Hypothalamus (tissue), 51 donors: ENCODE measurements at regions not wholly inside any gene's neighbourhood (a gene's known extent, or its start where the extent isn't known, plus 50 kb on each side); places are given as distances from the start of the nearest gene placed in this dataset.
A peak's percentile ranks its signal among the peaks of the same experiment; 100 is the strongest.

Experiments used
- DNase-seq, 51 donors: peaks; one replicate each; lab custom pipeline; 2025; lab: John Stamatoyannopoulos, UW

- no peak for DNase-seq
Measured at GRCh38 chr13:99893567-99893966, 78.0 kb downstream of the ZIC5 start.

- DNase-seq: no peak
Measured at GRCh38 chr13:99892866-99893504, 78.6 kb downstream of the ZIC5 start.

- peak in 1 of 51 donors; percentile 6 for DNase-seq
Measured at GRCh38 chr13:99892196-99892613, 79.4 kb downstream of the ZIC5 start.

- DNase-seq: no peak
Measured at GRCh38 chr13:99886706-99887105, 84.9 kb downstream of the ZIC5 start.

- no peak for DNase-seq
Measured at GRCh38 chr13:99884913-99885312, 86.7 kb downstream of the ZIC5 start.

GRCh38 chr13:99883805-99884204, 87.8 kb downstream of the ZIC5 start:
- no peak for DNase-seq

- no peak for DNase-seq
Measured at GRCh38 chr13:99878921-99879610, 92.5 kb downstream of the ZIC5 start.

- DNase-seq: no peak
Measured at GRCh38 chr13:99876651-99877050, 94.9 kb downstream of the ZIC5 start.

- no peak for DNase-seq
Measured at GRCh38 chr13:99875391-99875790, 96.2 kb downstream of the ZIC5 start.

GRCh38 chr13:99873832-99874430, 97.6 kb downstream of the ZIC5 start:
- no peak for DNase-seq

- DNase-seq: no peak
Measured at GRCh38 chr13:99873141-99873540, 98.4 kb downstream of the ZIC5 start.

GRCh38 chr13:99871249-99871898, 100.2 kb downstream of the ZIC5 start:
- no peak for DNase-seq

GRCh38 chr13:99870541-99870940, 101.0 kb downstream of the ZIC5 start:
- DNase-seq: no peak

- no peak for DNase-seq
Measured at GRCh38 chr13:99869830-99870229, 101.7 kb downstream of the ZIC5 start.

GRCh38 chr13:99868767-99869166, 102.8 kb downstream of the ZIC5 start:
- DNase-seq: no peak

- no peak for DNase-seq
Measured at GRCh38 chr13:99867535-99868257, 103.9 kb downstream of the ZIC5 start.

GRCh38 chr13:99866781-99867180, 104.8 kb downstream of the ZIC5 start:
- DNase-seq: no peak

GRCh38 chr13:99865420-99865930, 106.1 kb downstream of the ZIC5 start:
- DNase-seq: no peak

GRCh38 chr13:99864627-99864990, 107.0 kb downstream of the ZIC5 start:
- DNase-seq: no peak

- no peak for DNase-seq
Measured at GRCh38 chr13:99863789-99864626, 107.6 kb downstream of the ZIC5 start.
